HepG2 (cell line): ENCODE measurements at regions not wholly inside any gene's neighbourhood (a gene's known extent, or its start where the extent isn't known, plus 50 kb on each side); places are given as distances from the start of the nearest gene placed in this dataset.

Experiments
- ATAC-seq: fragments of 200-7000 bp; cut with Tn5 transposase; 3 replicates; pipeline ENCODE4 v1.9.1; 2020; ENCODE audit warnings: mild to moderate bottlenecking, moderate library complexity
- BruUV-seq: library from RNA; stranded (reverse); fragments of 400-500 nt; replicated peaks from 2 replicates; lab custom pipeline; 2021; lab: Mats Ljungman, UMichigan
- CTCF ChIA-PET: fragments of 300-600 bp; formaldehyde crosslinking; extraction: SDS; loops from one replicate; lab custom pipeline; 2021; ENCODE audit warnings: low total read pairs, inconsistent platforms, low intra/inter-chr PET ratio; lab: Yijun Ruan, JAX
- POLR2A ChIA-PET: fragments of 350-600 bp; sonication (Branson Sonifier 250); formaldehyde crosslinking; loops from one replicate; lab custom pipeline; 2020; ENCODE audit warnings: antibody characterized with exemption, inconsistent platforms; lab: Yijun Ruan, JAX
- DNase-seq: peaks from one replicate; pipeline ENCODE4 v3.0.0-alpha.2; 2015; ENCODE audit warnings: low spot score
- FAIRE-seq: peaks from 3 replicates; lab custom pipeline; 2011; peaks lifted over from hg19 to GRCh38; lab: Jason Lieb, UNC
- H2AFZ ChIP-seq: one replicate; pipeline ENCODE4 v1.6.1; 2011; ENCODE audit warnings: low read length, inconsistent platforms
- H3K27ac ChIP-seq: fragments of 300-600 bp; 3 replicates; pipeline ENCODE4 v1.8.0; 2011; ENCODE audit warnings: mixed run types, mild to moderate bottlenecking, mixed read lengths, low read length, inconsistent platforms; ENCODE audit not compliant: insufficient read depth; ENCODE audit errors: extremely low read length
- H3K27me3 ChIP-seq, 2 experiments: fragments of 200-600 bp in 1 of 2; 2 replicates in 1 of 2; 3 replicates in 1 of 2; pipeline versions ENCODE4 v1.6.0 to v1.8.0; 2011; ENCODE audit warnings: low read length in 2 of 2, mild to moderate bottlenecking in 2 of 2, moderate library complexity in 2 of 2, inconsistent platforms in 1 of 2; ENCODE audit not compliant: insufficient read depth in 2 of 2, control insufficient read depth in 1 of 2
- H3K36me3 ChIP-seq, 2 experiments: fragments of 200-600 bp in 1 of 2; replicated peaks in 1 of 2; 2 replicates in 1 of 2; 3 replicates in 1 of 2; pipeline versions ENCODE4 v1.5.1 to v1.8.0; 2011; ENCODE audit warnings: low read length in 2 of 2, inconsistent platforms in 1 of 2; ENCODE audit not compliant: insufficient read depth in 2 of 2, control insufficient read depth in 1 of 2
- H3K4me1 ChIP-seq: 2 replicates; pipeline ENCODE4 v1.5.1; 2012; ENCODE audit warnings: low read length, inconsistent platforms; ENCODE audit not compliant: insufficient read depth
- H3K4me2 ChIP-seq: 2 replicates; pipeline ENCODE4 v1.6.0; 2011; ENCODE audit warnings: low read depth, low read length, inconsistent platforms
- H3K4me3 ChIP-seq, 3 experiments: fragments of 200-600 bp in 1 of 3; sonication (generic), shearing (Covaris generic) in 1 of 3; replicated peaks in 1 of 3; 2 replicates each; pipeline ENCODE4 v1.5.1; 2011 to 2016; ENCODE audit warnings: low read length in 3 of 3, inconsistent platforms in 2 of 3, low read depth in 2 of 3, mild to moderate bottlenecking in 2 of 3, control low read depth in 1 of 3, mixed read lengths in 1 of 3; ENCODE audit not compliant: insufficient read depth in 1 of 3
- H3K79me2 ChIP-seq: one replicate; pipeline ENCODE4 v1.6.1; 2011; ENCODE audit warnings: low read length, inconsistent platforms; ENCODE audit not compliant: insufficient read depth
- H3K9ac ChIP-seq: 2 replicates; pipeline ENCODE4 v1.6.0; 2011; ENCODE audit warnings: mild to moderate bottlenecking, low read depth, low read length, inconsistent platforms; ENCODE audit not compliant: insufficient read depth
- H3K9me3 ChIP-seq: 2 replicates; pipeline ENCODE4 v1.5.1; 2012; ENCODE audit warnings: mild to moderate bottlenecking, low read length
- H4K20me1 ChIP-seq: 2 replicates; pipeline ENCODE4 v1.6.0; 2011; ENCODE audit warnings: inconsistent platforms, mild to moderate bottlenecking, low read length, moderate library complexity; ENCODE audit not compliant: insufficient read depth
- SP1 ChIP-seq, 2 experiments: fragments of 450-650 bp in 1 of 2; sonication (generic) in 1 of 2; formaldehyde crosslinking in 1 of 2; IDR thresholded peaks; 2 replicates each; pipeline versions ENCODE4 v1.4.0 to v1.6.1; 2016 to 2020; ENCODE audit warnings: missing genetic modification reagents in 1 of 2
- SPEN ChIP-seq: sonication (generic); formaldehyde crosslinking; IDR thresholded peaks from 2 replicates; pipeline ENCODE4 v1.5.1; 2020; ENCODE audit warnings: low read depth, mild to moderate bottlenecking, missing genetic modification reagents
- SRSF4 ChIP-seq: fragments of 200-400 bp; formaldehyde crosslinking; IDR thresholded peaks from one replicate; pipeline ENCODE4 v1.6.1; 2018; ENCODE audit warnings: mild to moderate bottlenecking, low read depth, low read length, moderate library complexity; ENCODE audit not compliant: poor library complexity, severe bottlenecking
- SRY ChIP-seq: sonication (generic); formaldehyde crosslinking; IDR thresholded peaks from 2 replicates; pipeline ENCODE4 v1.8.0; 2022; ENCODE audit warnings: mild to moderate bottlenecking, missing genetic modification reagents
- TAF15 ChIP-seq: fragments of 200-400 bp; formaldehyde crosslinking; IDR thresholded peaks from one replicate; pipeline ENCODE4 v1.6.1; 2018; ENCODE audit warnings: mild to moderate bottlenecking, low read depth, low read length; ENCODE audit not compliant: poor library complexity, severe bottlenecking
- ZFYVE20 ChIP-seq: sonication (generic); formaldehyde crosslinking; IDR thresholded peaks from 2 replicates; pipeline ENCODE4 v1.8.0; 2023; ENCODE audit warnings: low read depth, mild to moderate bottlenecking, moderate library complexity, missing genetic modification reagents, borderline replicate concordance
- ZMYM3 ChIP-seq: sonication (generic); formaldehyde crosslinking; IDR thresholded peaks from 2 replicates; pipeline ENCODE4 v1.5.1; 2020; ENCODE audit warnings: mild to moderate bottlenecking, missing genetic modification reagents
- WGBS: methylation state at CpG from one replicate; pipeline ENCODE4 v1.1.6; 2017; ENCODE audit warnings: low lambda C conversion rate; 5-methylcytosine and 5-hydroxymethylcytosine counted together
- in situ Hi-C: cut with HindIII; loops from 2 replicates; pipeline ENCODE4 v1.10.0; 2017; ENCODE audit warnings: low pct_unique_long_range_greater_than_20kb; ENCODE audit not compliant: extremely low pct_ligation_motif_present
- intact Hi-C: fragments of 100-400 bp; cut with micrococcal nuclease; formaldehyde crosslinking; loops from one replicate; pipeline ENCODE4 v1.10.0; 2022; ENCODE audit not compliant: unreplicated experiment
- TF ChIP-seq, protein P1 (sequence below): sonication (generic); formaldehyde crosslinking; IDR thresholded peaks from 2 replicates; pipeline ENCODE4 v1.5.1; 2020; ENCODE audit warnings: missing genetic modification reagents, mild to moderate bottlenecking, borderline replicate concordance
- TF ChIP-seq, protein P2 (sequence below): sonication (generic); formaldehyde crosslinking; IDR thresholded peaks from 2 replicates; pipeline ENCODE4 v1.4.0; 2020; ENCODE audit warnings: low read depth, missing genetic modification reagents

DNA sequence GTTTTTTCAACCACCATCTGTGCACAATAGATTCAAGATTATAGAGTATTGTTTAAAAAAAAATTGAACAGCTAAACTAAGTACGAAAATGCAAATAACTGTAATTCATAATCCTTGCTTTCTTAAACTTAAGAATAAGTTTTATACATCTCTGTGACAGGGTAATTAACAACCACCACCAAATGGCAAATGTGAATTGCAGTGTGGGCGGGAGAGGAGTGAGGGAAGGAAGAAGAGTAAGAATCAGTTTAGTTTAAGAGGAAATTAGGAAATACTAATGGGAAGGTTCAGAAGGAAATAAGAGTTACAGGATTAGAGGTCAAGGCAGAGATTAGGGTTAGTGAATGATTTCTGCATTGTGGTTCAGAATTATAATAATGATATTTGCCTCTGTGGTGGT lies 430.9 kb downstream of the SPRY1 start:
- H3K9me3 ChIP-seq: no peaks in the 10 kb centered on the region
- FAIRE-seq: no peak
- TF ChIP-seq, protein P1, sequence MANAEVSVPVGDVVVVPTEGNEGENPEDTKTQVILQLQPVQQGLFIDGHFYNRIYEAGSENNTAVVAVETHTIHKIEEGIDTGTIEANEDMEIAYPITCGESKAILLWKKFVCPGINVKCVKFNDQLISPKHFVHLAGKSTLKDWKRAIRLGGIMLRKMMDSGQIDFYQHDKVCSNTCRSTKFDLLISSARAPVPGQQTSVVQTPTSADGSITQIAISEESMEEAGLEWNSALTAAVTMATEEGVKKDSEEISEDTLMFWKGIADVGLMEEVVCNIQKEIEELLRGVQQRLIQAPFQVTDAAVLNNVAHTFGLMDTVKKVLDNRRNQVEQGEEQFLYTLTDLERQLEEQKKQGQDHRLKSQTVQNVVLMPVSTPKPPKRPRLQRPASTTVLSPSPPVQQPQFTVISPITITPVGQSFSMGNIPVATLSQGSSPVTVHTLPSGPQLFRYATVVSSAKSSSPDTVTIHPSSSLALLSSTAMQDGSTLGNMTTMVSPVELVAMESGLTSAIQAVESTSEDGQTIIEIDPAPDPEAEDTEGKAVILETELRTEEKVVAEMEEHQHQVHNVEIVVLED (CRISPR knock-in tag): no peak
- no peak for TF ChIP-seq ZMYM3 (CRISPR knock-in tag)
- TF ChIP-seq, protein P2, sequence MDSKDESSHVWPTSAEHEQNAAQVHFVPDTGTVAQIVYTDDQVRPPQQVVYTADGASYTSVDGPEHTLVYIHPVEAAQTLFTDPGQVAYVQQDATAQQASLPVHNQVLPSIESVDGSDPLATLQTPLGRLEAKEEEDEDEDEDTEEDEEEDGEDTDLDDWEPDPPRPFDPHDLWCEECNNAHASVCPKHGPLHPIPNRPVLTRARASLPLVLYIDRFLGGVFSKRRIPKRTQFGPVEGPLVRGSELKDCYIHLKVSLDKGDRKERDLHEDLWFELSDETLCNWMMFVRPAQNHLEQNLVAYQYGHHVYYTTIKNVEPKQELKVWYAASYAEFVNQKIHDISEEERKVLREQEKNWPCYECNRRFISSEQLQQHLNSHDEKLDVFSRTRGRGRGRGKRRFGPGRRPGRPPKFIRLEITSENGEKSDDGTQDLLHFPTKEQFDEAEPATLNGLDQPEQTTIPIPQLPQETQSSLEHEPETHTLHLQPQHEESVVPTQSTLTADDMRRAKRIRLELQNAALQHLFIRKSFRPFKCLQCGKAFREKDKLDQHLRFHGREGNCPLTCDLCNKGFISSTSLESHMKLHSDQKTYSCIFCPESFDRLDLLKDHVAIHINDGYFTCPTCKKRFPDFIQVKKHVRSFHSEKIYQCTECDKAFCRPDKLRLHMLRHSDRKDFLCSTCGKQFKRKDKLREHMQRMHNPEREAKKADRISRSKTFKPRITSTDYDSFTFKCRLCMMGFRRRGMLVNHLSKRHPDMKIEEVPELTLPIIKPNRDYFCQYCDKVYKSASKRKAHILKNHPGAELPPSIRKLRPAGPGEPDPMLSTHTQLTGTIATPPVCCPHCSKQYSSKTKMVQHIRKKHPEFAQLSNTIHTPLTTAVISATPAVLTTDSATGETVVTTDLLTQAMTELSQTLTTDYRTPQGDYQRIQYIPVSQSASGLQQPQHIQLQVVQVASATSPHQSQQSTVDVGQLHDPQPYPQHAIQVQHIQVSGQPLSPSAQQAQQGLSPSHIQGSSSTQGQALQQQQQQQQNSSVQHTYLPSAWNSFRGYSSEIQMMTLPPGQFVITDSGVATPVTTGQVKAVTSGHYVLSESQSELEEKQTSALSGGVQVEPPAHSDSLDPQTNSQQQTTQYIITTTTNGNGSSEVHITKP (CRISPR knock-in tag): no peak
- TF ChIP-seq TAF15: no peak
- TF ChIP-seq SPEN (CRISPR knock-in tag): no peak
- TF ChIP-seq SRY (CRISPR knock-in tag): no peak
- no peak for TF ChIP-seq ZFYVE20 (CRISPR knock-in tag)
- TF ChIP-seq SRSF4: no peak
- TF ChIP-seq SP1 (IDR thresholded peaks at IDR 0.05): no peak
- TF ChIP-seq SP1 (CRISPR knock-in tag; IDR thresholded peaks at IDR 0.05): no peak
- TF ChIP-seq, all 625 proteins: peak for 0
- H3K79me2 ChIP-seq: no peaks in the 10 kb centered on the region
- ATAC-seq (no peak), DNase-seq (no peak)
- no peaks in the 10 kb centered on the region for H4K20me1 ChIP-seq
- POLR2A ChIA-PET: no interaction called here
- H2AFZ ChIP-seq: no peak overlapping the region
- no peak overlapping the region for H3K27ac ChIP-seq
- no peak overlapping the region for H3K4me2 ChIP-seq
- H3K4me3 ChIP-seq: no peak overlapping the region
- H3K9ac ChIP-seq: no peak overlapping the region
- CTCF ChIA-PET: no interaction called here
- intact Hi-C loops (no loop called here), in situ Hi-C loops (no loop called here)
- BruUV-seq: no TSS peak
- 95% methylated on average over 2 of the region's 2 CpGs for WGBS
- H3K4me1 ChIP-seq: peaks cover 26% of the 10 kb centered on the region
- no peaks in the 10 kb centered on the region; a peak in 1 of 5 replicates for H3K36me3 ChIP-seq
- no peaks in the 10 kb centered on the region for H3K27me3 ChIP-seq
